ENCODE measurements at regions not wholly inside any gene's neighbourhood (a gene's known extent, or its start where the extent isn't known, plus 50 kb on each side); places are given as distances from the start of the nearest gene placed in this dataset.

- no peak overlapping the region for H3K4me3 ChIP-seq (ENCODE audit: low read depth in 1 of 2, low read length in 2 of 2)
- H3K27ac ChIP-seq (ENCODE audit: low read depth in 2 of 2, low read length in 1 of 2) = no peak overlapping the region
- WGBS, 2 donors = 80 to 92% methylated on average over 3 of the region's 3 CpGs
- H3K27me3 ChIP-seq (ENCODE audit: control insufficient read depth in 1 of 2, insufficient read depth in 2 of 2, low read length in 2 of 2) = no peaks in the 10 kb centered on the region
- peaks cover 0 to 1% of the 10 kb centered on the region in 2 donors for H3K4me1 ChIP-seq (ENCODE audit: control insufficient read depth in 2 of 2, insufficient read depth in 2 of 2, low read length in 1 of 2)
- no peaks in the 10 kb centered on the region for H3K9me3 ChIP-seq (ENCODE audit: control insufficient read depth in 2 of 2, insufficient read depth in 1 of 2, low read depth in 1 of 2, low read length in 1 of 2)
- H3K36me3 ChIP-seq (ENCODE audit: control insufficient read depth in 2 of 2, insufficient read depth in 2 of 2, low read length in 1 of 2) = no peaks in the 10 kb centered on the region
Measured at GRCh38 chr3:41097896-41098496, 101.3 kb upstream of the CTNNB1 start.

GRCh38 chr3:41101231-41101630, 98.1 kb upstream of the CTNNB1 start:
- H3K4me1 ChIP-seq (ENCODE audit: control insufficient read depth in 2 of 2, insufficient read depth in 2 of 2, low read length in 1 of 2) = peaks cover 0 to 1% of the 10 kb centered on the region in 2 donors
- H3K27me3 ChIP-seq (ENCODE audit: control insufficient read depth in 1 of 2, insufficient read depth in 2 of 2, low read length in 2 of 2) = no peaks in the 10 kb centered on the region
- H3K9me3 ChIP-seq (ENCODE audit: control insufficient read depth in 2 of 2, insufficient read depth in 1 of 2, low read depth in 1 of 2, low read length in 1 of 2) = no peaks in the 10 kb centered on the region
- WGBS, 2 donors = 80 to 85% methylated on average over 1 of the region's 1 CpG
- no peak overlapping the region for H3K4me3 ChIP-seq (ENCODE audit: low read depth in 1 of 2, low read length in 2 of 2)
- no peak overlapping the region for H3K27ac ChIP-seq (ENCODE audit: low read depth in 2 of 2, low read length in 1 of 2)
- no peaks in the 10 kb centered on the region for H3K36me3 ChIP-seq (ENCODE audit: control insufficient read depth in 2 of 2, insufficient read depth in 2 of 2, low read length in 1 of 2)

- H3K27ac ChIP-seq (ENCODE audit: low read depth in 2 of 2, low read length in 1 of 2) = no peak overlapping the region
- H3K9me3 ChIP-seq (ENCODE audit: control insufficient read depth in 2 of 2, insufficient read depth in 1 of 2, low read depth in 1 of 2, low read length in 1 of 2) = no peaks in the 10 kb centered on the region
- 69 to 76% methylated on average over 5 of the region's 5 CpGs for WGBS, 2 donors
- no peaks in the 10 kb centered on the region for H3K36me3 ChIP-seq (ENCODE audit: control insufficient read depth in 2 of 2, insufficient read depth in 2 of 2, low read length in 1 of 2)
- no peaks in the 10 kb centered on the region for H3K27me3 ChIP-seq (ENCODE audit: control insufficient read depth in 1 of 2, insufficient read depth in 2 of 2, low read length in 2 of 2)
- no peak overlapping the region for H3K4me3 ChIP-seq (ENCODE audit: low read depth in 1 of 2, low read length in 2 of 2)
- no peaks in the 10 kb centered on the region for H3K4me1 ChIP-seq (ENCODE audit: control insufficient read depth in 2 of 2, insufficient read depth in 2 of 2, low read length in 1 of 2)
Measured at GRCh38 chr3:41102053-41102556, 97.2 kb upstream of the CTNNB1 start.

- Histone ChIP-seq H3K36me3 (ENCODE audit: control insufficient read depth in 2 of 2, insufficient read depth in 2 of 2, low read length in 1 of 2) (no peaks in the 10 kb centered on the region), H3K27ac (ENCODE audit: low read depth in 2 of 2, low read length in 1 of 2) (no peak overlapping the region), H3K4me3 (ENCODE audit: low read depth in 1 of 2, low read length in 2 of 2) (no peak overlapping the region), H3K27me3 (ENCODE audit: control insufficient read depth in 1 of 2, insufficient read depth in 2 of 2, low read length in 2 of 2) (no peaks in the 10 kb centered on the region), H3K9me3 (ENCODE audit: control insufficient read depth in 2 of 2, insufficient read depth in 1 of 2, low read depth in 1 of 2, low read length in 1 of 2) (no peaks in the 10 kb centered on the region), H3K4me1 (ENCODE audit: control insufficient read depth in 2 of 2, insufficient read depth in 2 of 2, low read length in 1 of 2) (no peaks in the 10 kb centered on the region)
- 74 to 78% methylated on average over 3 of the region's 3 CpGs for WGBS, 2 donors
Measured at GRCh38 chr3:41102750-41103149, 96.6 kb upstream of the CTNNB1 start.

GRCh38 chr3:41103200-41103599, 96.1 kb upstream of the CTNNB1 start:
- H3K27me3 ChIP-seq (ENCODE audit: control insufficient read depth in 1 of 2, insufficient read depth in 2 of 2, low read length in 2 of 2) = no peaks in the 10 kb centered on the region

GRCh38 chr3:41104147-41104546, 95.2 kb upstream of the CTNNB1 start:
- H3K4me1 ChIP-seq (ENCODE audit: control insufficient read depth in 2 of 2, insufficient read depth in 2 of 2, low read length in 1 of 2) = no peaks in the 10 kb centered on the region
- 78 to 81% methylated on average over 3 of the region's 3 CpGs for WGBS, 2 donors
- no peaks in the 10 kb centered on the region for H3K9me3 ChIP-seq (ENCODE audit: control insufficient read depth in 2 of 2, insufficient read depth in 1 of 2, low read depth in 1 of 2, low read length in 1 of 2)
- H3K27me3 ChIP-seq (ENCODE audit: control insufficient read depth in 1 of 2, insufficient read depth in 2 of 2, low read length in 2 of 2) = no peaks in the 10 kb centered on the region
- no peak overlapping the region for H3K4me3 ChIP-seq (ENCODE audit: low read depth in 1 of 2, low read length in 2 of 2)
- no peaks in the 10 kb centered on the region for H3K36me3 ChIP-seq (ENCODE audit: control insufficient read depth in 2 of 2, insufficient read depth in 2 of 2, low read length in 1 of 2)
- H3K27ac ChIP-seq (ENCODE audit: low read depth in 2 of 2, low read length in 1 of 2) = no peak overlapping the region

More at GRCh38 chr3:41103200-41103599, 96.1 kb upstream of the CTNNB1 start:
- Histone ChIP-seq H3K36me3 (ENCODE audit: control insufficient read depth in 2 of 2, insufficient read depth in 2 of 2, low read length in 1 of 2) (no peaks in the 10 kb centered on the region), H3K9me3 (ENCODE audit: control insufficient read depth in 2 of 2, insufficient read depth in 1 of 2, low read depth in 1 of 2, low read length in 1 of 2) (no peaks in the 10 kb centered on the region), H3K27ac (ENCODE audit: low read depth in 2 of 2, low read length in 1 of 2) (no peak overlapping the region), H3K4me1 (ENCODE audit: control insufficient read depth in 2 of 2, insufficient read depth in 2 of 2, low read length in 1 of 2) (no peaks in the 10 kb centered on the region), H3K4me3 (ENCODE audit: low read depth in 1 of 2, low read length in 2 of 2) (no peak overlapping the region)
- WGBS, 2 donors = 63% methylated on average over 2 of the region's 2 CpGs

GRCh38 chr3:41106691-41107090, 92.6 kb upstream of the CTNNB1 start:
- H3K27me3 ChIP-seq (ENCODE audit: control insufficient read depth in 1 of 2, insufficient read depth in 2 of 2, low read length in 2 of 2) = no peaks in the 10 kb centered on the region
- 88 to 94% methylated on average over 2 of the region's 2 CpGs for WGBS, 2 donors
- H3K9me3 ChIP-seq (ENCODE audit: control insufficient read depth in 2 of 2, insufficient read depth in 1 of 2, low read depth in 1 of 2, low read length in 1 of 2) = no peaks in the 10 kb centered on the region

GRCh38 chr3:41111011-41111410, 88.3 kb upstream of the CTNNB1 start:
- 65 to 80% methylated on average over 2 of the region's 2 CpGs for WGBS, 2 donors
- Histone ChIP-seq H3K4me3 (ENCODE audit: low read depth in 1 of 2, low read length in 2 of 2) (no peak overlapping the region), H3K27me3 (ENCODE audit: control insufficient read depth in 1 of 2, insufficient read depth in 2 of 2, low read length in 2 of 2) (no peaks in the 10 kb centered on the region), H3K36me3 (ENCODE audit: control insufficient read depth in 2 of 2, insufficient read depth in 2 of 2, low read length in 1 of 2) (no peaks in the 10 kb centered on the region), H3K27ac (ENCODE audit: low read depth in 2 of 2, low read length in 1 of 2) (no peak overlapping the region), H3K9me3 (ENCODE audit: control insufficient read depth in 2 of 2, insufficient read depth in 1 of 2, low read depth in 1 of 2, low read length in 1 of 2) (no peaks in the 10 kb centered on the region), H3K4me1 (ENCODE audit: control insufficient read depth in 2 of 2, insufficient read depth in 2 of 2, low read length in 1 of 2) (peaks cover 0 to 4% of the 10 kb centered on the region in 2 donors)

More at GRCh38 chr3:41106691-41107090, 92.6 kb upstream of the CTNNB1 start:
- H3K36me3 ChIP-seq (ENCODE audit: control insufficient read depth in 2 of 2, insufficient read depth in 2 of 2, low read length in 1 of 2) = no peaks in the 10 kb centered on the region
- peaks cover 0 to 4% of the 10 kb centered on the region in 2 donors for H3K4me1 ChIP-seq (ENCODE audit: control insufficient read depth in 2 of 2, insufficient read depth in 2 of 2, low read length in 1 of 2)
- H3K27ac ChIP-seq (ENCODE audit: low read depth in 2 of 2, low read length in 1 of 2) = no peak overlapping the region
- no peak overlapping the region for H3K4me3 ChIP-seq (ENCODE audit: low read depth in 1 of 2, low read length in 2 of 2)

- Histone ChIP-seq H3K27ac (ENCODE audit: low read depth in 2 of 2, low read length in 1 of 2) (no peak overlapping the region), H3K4me1 (ENCODE audit: control insufficient read depth in 2 of 2, insufficient read depth in 2 of 2, low read length in 1 of 2) (peaks cover 0 to 4% of the 10 kb centered on the region in 2 donors), H3K9me3 (ENCODE audit: control insufficient read depth in 2 of 2, insufficient read depth in 1 of 2, low read depth in 1 of 2, low read length in 1 of 2) (no peaks in the 10 kb centered on the region), H3K27me3 (ENCODE audit: control insufficient read depth in 1 of 2, insufficient read depth in 2 of 2, low read length in 2 of 2) (no peaks in the 10 kb centered on the region), H3K4me3 (ENCODE audit: low read depth in 1 of 2, low read length in 2 of 2) (no peak overlapping the region), H3K36me3 (ENCODE audit: control insufficient read depth in 2 of 2, insufficient read depth in 2 of 2, low read length in 1 of 2) (no peaks in the 10 kb centered on the region)
- 83 to 94% methylated on average over 2 of the region's 2 CpGs for WGBS, 2 donors
Measured at GRCh38 chr3:41112466-41112865, 86.8 kb upstream of the CTNNB1 start.

GRCh38 chr3:41115069-41115468, 84.2 kb upstream of the CTNNB1 start:
- H3K4me3 ChIP-seq (ENCODE audit: low read depth in 1 of 2, low read length in 2 of 2) = no peak overlapping the region
- H3K9me3 ChIP-seq (ENCODE audit: control insufficient read depth in 2 of 2, insufficient read depth in 1 of 2, low read depth in 1 of 2, low read length in 1 of 2) = no peaks in the 10 kb centered on the region
- H3K4me1 ChIP-seq (ENCODE audit: control insufficient read depth in 2 of 2, insufficient read depth in 2 of 2, low read length in 1 of 2) = peaks cover 0 to 4% of the 10 kb centered on the region in 2 donors
- 92 to 96% methylated on average over 4 of the region's 4 CpGs for WGBS, 2 donors
- H3K27ac ChIP-seq (ENCODE audit: low read depth in 2 of 2, low read length in 1 of 2) = no peak overlapping the region
- no peaks in the 10 kb centered on the region for H3K36me3 ChIP-seq (ENCODE audit: control insufficient read depth in 2 of 2, insufficient read depth in 2 of 2, low read length in 1 of 2)
- H3K27me3 ChIP-seq (ENCODE audit: control insufficient read depth in 1 of 2, insufficient read depth in 2 of 2, low read length in 2 of 2) = no peaks in the 10 kb centered on the region

Data from esophagus (tissue), 2 donors.